ENCODE measurements at regions not wholly inside any gene's neighbourhood (a gene's known extent, or its start where the extent isn't known, plus 50 kb on each side); places are given as distances from the start of the nearest gene placed in this dataset.

GRCh38 chr6:134466771-134467525, 149.0 kb upstream of the SGK1 start:
- no peaks in the 10 kb centered on the region for H3K9me3 ChIP-seq (ENCODE audit: control insufficient read depth in 2 of 3, low read length in 3 of 3)
- no peak overlapping the region for H3K27ac ChIP-seq (ENCODE audit: low read depth, low read length)
- H3K4me1 ChIP-seq (ENCODE audit: control insufficient read depth in 2 of 2, insufficient read depth in 2 of 2, low read length in 2 of 2) = no peaks in the 10 kb centered on the region
- H3K36me3 ChIP-seq (ENCODE audit: control insufficient read depth in 2 of 3, insufficient read depth in 3 of 3, low read length in 3 of 3) = no peaks in the 10 kb centered on the region
- Mint-ChIP-seq H3K27ac (peak overlapping the region in 1 of 9 donors; percentile 36), H3K4me1 (peaks cover 0 to 4% (median 0%) of the 10 kb centered on the region in 7 donors), H3K27me3 (peaks cover 0 to 9% (median 0%) of the 10 kb centered on the region in 5 donors), H3K9me3 (no peaks in the 10 kb centered on the region), H3K36me3 (no peaks in the 10 kb centered on the region), H3K4me3 (no peak overlapping the region)
- no peak overlapping the region for H3K4me3 ChIP-seq (ENCODE audit: low read length)
- no peak for DNase-seq
- POLR2A ChIA-PET = no interaction called here
- H3K27me3 ChIP-seq (ENCODE audit: control insufficient read depth in 2 of 2, insufficient read depth in 2 of 2, low read length in 2 of 2) = no peaks in the 10 kb centered on the region
- ATAC-seq = no peak
- CTCF ChIA-PET = interaction anchor here (1.1 kb wide), 1 partner anchor 13 kb away, joined by 4 read pairs; no protein-coding TSS in a partner anchor
- intact Hi-C loops (cut with micrococcal nuclease) = no loop called here

- Mint-ChIP-seq H3K27ac (no peak overlapping the region), H3K4me3 (no peak overlapping the region), H3K36me3 (no peaks in the 10 kb centered on the region), H3K9me3 (peaks cover 0 to 2% (median 0%) of the 10 kb centered on the region in 11 donors), H3K4me1 (peaks cover 0 to 4% (median 0%) of the 10 kb centered on the region in 7 donors), H3K27me3 (peaks cover 0 to 2% (median 0%) of the 10 kb centered on the region in 5 donors)
- Histone ChIP-seq H3K27ac (ENCODE audit: low read depth, low read length) (no peak overlapping the region), H3K36me3 (ENCODE audit: control insufficient read depth in 2 of 3, insufficient read depth in 3 of 3, low read length in 3 of 3) (no peaks in the 10 kb centered on the region), H3K27me3 (ENCODE audit: control insufficient read depth in 2 of 2, insufficient read depth in 2 of 2, low read length in 2 of 2) (no peaks in the 10 kb centered on the region), H3K4me1 (ENCODE audit: control insufficient read depth in 2 of 2, insufficient read depth in 2 of 2, low read length in 2 of 2) (no peaks in the 10 kb centered on the region), H3K9me3 (ENCODE audit: control insufficient read depth in 2 of 3, low read length in 3 of 3) (no peaks in the 10 kb centered on the region), H3K4me3 (ENCODE audit: low read length) (no peak overlapping the region)
- ATAC-seq (no peak), DNase-seq (no peak)
- intact Hi-C loops (cut with micrococcal nuclease) = no loop called here
- ChIA-PET CTCF (no interaction called here), POLR2A (no interaction called here)
Observed at GRCh38 chr6:134464690-134465411, 146.9 kb upstream of the SGK1 start.

DNA sequence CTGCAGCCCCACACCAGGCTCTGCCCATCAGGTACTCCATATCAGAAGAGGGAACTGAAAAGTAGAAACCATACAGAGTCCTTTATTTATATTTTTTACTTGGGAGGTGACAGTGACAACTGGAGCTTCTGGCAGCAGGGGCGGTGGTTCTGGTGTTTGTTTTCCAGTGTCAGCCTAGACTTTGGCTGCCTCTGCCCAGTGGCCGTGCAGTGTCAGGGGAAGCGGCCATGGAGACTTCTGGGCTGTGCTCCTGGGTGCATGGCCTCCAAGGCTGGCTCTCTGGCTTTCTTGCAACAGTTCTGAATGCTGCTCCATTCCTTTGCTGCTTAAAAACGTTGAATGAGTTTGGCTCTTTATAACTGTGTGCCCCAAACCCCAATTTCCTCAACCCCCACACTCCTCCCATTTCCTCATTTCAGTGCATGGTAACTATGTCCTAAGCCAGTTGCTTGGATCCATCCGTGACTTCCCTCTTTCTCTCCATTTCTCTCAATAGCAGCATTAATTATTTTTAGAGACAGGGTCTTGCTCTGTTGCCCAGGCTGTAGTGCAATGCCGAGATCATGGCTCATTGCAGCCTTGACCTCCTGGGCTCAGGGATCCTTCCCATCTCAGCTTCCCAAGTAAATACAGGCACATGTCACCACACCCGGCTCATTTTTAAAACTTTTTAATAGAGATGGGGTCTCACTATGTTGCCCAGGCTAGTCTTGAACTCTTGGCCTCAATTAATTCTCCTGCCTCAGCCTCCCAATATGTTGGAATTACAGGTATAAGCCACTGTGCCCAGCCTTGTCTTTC, 141.1 kb upstream of the SGK1 start:
- no peaks in the 10 kb centered on the region for H3K4me1 ChIP-seq (ENCODE audit: control insufficient read depth in 2 of 2, insufficient read depth in 2 of 2, low read length in 2 of 2)
- H3K4me3 Mint-ChIP-seq = no peak overlapping the region
- H3K36me3 ChIP-seq (ENCODE audit: control insufficient read depth in 2 of 3, insufficient read depth in 3 of 3, low read length in 3 of 3) = no peaks in the 10 kb centered on the region
- POLR2A ChIA-PET = no interaction called here
- CTCF ChIA-PET = no interaction called here
- intact Hi-C loops (cut with micrococcal nuclease) = no loop called here
- no peak overlapping the region for H3K4me3 ChIP-seq (ENCODE audit: low read length)
- peaks cover 0 to 2% (median 0%) of the 10 kb centered on the region in 11 donors for H3K9me3 Mint-ChIP-seq
- H3K27ac Mint-ChIP-seq = no peak overlapping the region
- peaks cover 0 to 8% (median 0%) of the 10 kb centered on the region in 5 donors for H3K27me3 Mint-ChIP-seq
- DNase-seq (no peak), ATAC-seq (peak; percentile 59)
- H3K9me3 ChIP-seq (ENCODE audit: control insufficient read depth in 2 of 3, low read length in 3 of 3) = no peaks in the 10 kb centered on the region
- H3K36me3 Mint-ChIP-seq = no peaks in the 10 kb centered on the region
- no peak overlapping the region for H3K27ac ChIP-seq (ENCODE audit: low read depth, low read length)
- H3K4me1 Mint-ChIP-seq = peaks cover 0 to 8% (median 0%) of the 10 kb centered on the region in 7 donors
- no peaks in the 10 kb centered on the region for H3K27me3 ChIP-seq (ENCODE audit: control insufficient read depth in 2 of 2, insufficient read depth in 2 of 2, low read length in 2 of 2)

GRCh38 chr6:134457941-134458340, 140.0 kb upstream of the SGK1 start:
- intact Hi-C loops (cut with micrococcal nuclease) = no loop called here
- no peak overlapping the region for H3K4me3 Mint-ChIP-seq
- POLR2A ChIA-PET = no interaction called here
- DNase-seq (no peak), ATAC-seq (no peak)
- H3K9me3 Mint-ChIP-seq = peaks cover 0 to 2% (median 0%) of the 10 kb centered on the region in 11 donors
- no peak overlapping the region for H3K27ac ChIP-seq (ENCODE audit: low read depth, low read length)
- CTCF ChIA-PET = no interaction called here
- peaks cover 0 to 9% (median 0%) of the 10 kb centered on the region in 5 donors for H3K27me3 Mint-ChIP-seq
- no peaks in the 10 kb centered on the region for H3K36me3 Mint-ChIP-seq
- no peaks in the 10 kb centered on the region for H3K9me3 ChIP-seq (ENCODE audit: control insufficient read depth in 2 of 3, low read length in 3 of 3)
- no peak overlapping the region for H3K4me3 ChIP-seq (ENCODE audit: low read length)
- H3K36me3 ChIP-seq (ENCODE audit: control insufficient read depth in 2 of 3, insufficient read depth in 3 of 3, low read length in 3 of 3) = no peaks in the 10 kb centered on the region
- H3K27me3 ChIP-seq (ENCODE audit: control insufficient read depth in 2 of 2, insufficient read depth in 2 of 2, low read length in 2 of 2) = no peaks in the 10 kb centered on the region
- no peaks in the 10 kb centered on the region for H3K4me1 ChIP-seq (ENCODE audit: control insufficient read depth in 2 of 2, insufficient read depth in 2 of 2, low read length in 2 of 2)
- no peak overlapping the region for H3K27ac Mint-ChIP-seq
- peaks cover 0 to 8% (median 0%) of the 10 kb centered on the region in 7 donors for H3K4me1 Mint-ChIP-seq

DNA sequence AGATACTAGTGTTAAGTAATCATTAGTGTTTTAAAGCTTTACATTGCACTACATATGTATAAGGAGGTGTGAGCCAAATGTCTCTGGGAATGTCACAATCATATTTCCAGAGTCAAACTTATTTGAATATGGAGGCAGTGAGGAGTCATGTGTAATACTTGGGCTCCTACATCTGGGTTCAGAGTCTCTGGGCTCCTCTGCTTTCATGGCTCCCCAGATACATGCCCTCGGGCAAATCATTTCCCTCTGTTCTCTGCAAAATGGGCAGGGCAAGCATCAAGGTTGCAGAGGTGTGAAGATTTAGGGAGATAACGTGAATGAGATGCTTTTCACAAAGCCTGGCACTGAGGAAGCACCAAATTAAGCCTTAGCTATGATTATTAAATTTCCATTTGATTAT, 138.3 kb upstream of the SGK1 start:
- H3K4me1 Mint-ChIP-seq = peaks cover 0 to 17% (median 5%) of the 10 kb centered on the region in 7 donors
- intact Hi-C loops (cut with micrococcal nuclease) = no loop called here

GRCh38 chr6:134455319-134455718, 137.4 kb upstream of the SGK1 start:
- intact Hi-C loops (cut with micrococcal nuclease) = no loop called here
- ATAC-seq = no peak
- Histone ChIP-seq H3K4me3 (ENCODE audit: low read length) (no peak overlapping the region), H3K27ac (ENCODE audit: low read depth, low read length) (no peak overlapping the region), H3K27me3 (ENCODE audit: control insufficient read depth in 2 of 2, insufficient read depth in 2 of 2, low read length in 2 of 2) (no peaks in the 10 kb centered on the region), H3K9me3 (ENCODE audit: control insufficient read depth in 2 of 3, low read length in 3 of 3) (no peaks in the 10 kb centered on the region), H3K36me3 (ENCODE audit: control insufficient read depth in 2 of 3, insufficient read depth in 3 of 3, low read length in 3 of 3) (no peaks in the 10 kb centered on the region), H3K4me1 (ENCODE audit: control insufficient read depth in 2 of 2, insufficient read depth in 2 of 2, low read length in 2 of 2) (no peaks in the 10 kb centered on the region)
- Mint-ChIP-seq H3K27me3 (peaks cover 0 to 9% (median 0%) of the 10 kb centered on the region in 5 donors), H3K9me3 (peaks cover 0 to 3% (median 0%) of the 10 kb centered on the region in 11 donors), H3K27ac (no peak overlapping the region), H3K36me3 (no peaks in the 10 kb centered on the region), H3K4me1 (peaks cover 0 to 18% (median 6%) of the 10 kb centered on the region in 7 donors), H3K4me3 (no peak overlapping the region)
- POLR2A ChIA-PET = no interaction called here
- CTCF ChIA-PET = no interaction called here
- no peak for DNase-seq

More for the DNA sequence above, 138.3 kb upstream of the SGK1 start:
- peaks cover 0 to 3% (median 0%) of the 10 kb centered on the region in 11 donors for H3K9me3 Mint-ChIP-seq
- ChIA-PET POLR2A (no interaction called here), CTCF (no interaction called here)
- H3K36me3 Mint-ChIP-seq = no peaks in the 10 kb centered on the region
- no peak for ATAC-seq
- no peaks in the 10 kb centered on the region for H3K9me3 ChIP-seq (ENCODE audit: control insufficient read depth in 2 of 3, low read length in 3 of 3)
- no peak overlapping the region for H3K27ac Mint-ChIP-seq
- H3K27me3 Mint-ChIP-seq = peaks cover 0 to 9% (median 0%) of the 10 kb centered on the region in 5 donors
- H3K4me1 ChIP-seq (ENCODE audit: control insufficient read depth in 2 of 2, insufficient read depth in 2 of 2, low read length in 2 of 2) = no peaks in the 10 kb centered on the region
- H3K27me3 ChIP-seq (ENCODE audit: control insufficient read depth in 2 of 2, insufficient read depth in 2 of 2, low read length in 2 of 2) = no peaks in the 10 kb centered on the region
- no peaks in the 10 kb centered on the region for H3K36me3 ChIP-seq (ENCODE audit: control insufficient read depth in 2 of 3, insufficient read depth in 3 of 3, low read length in 3 of 3)
- H3K27ac ChIP-seq (ENCODE audit: low read depth, low read length) = no peak overlapping the region
- DNase-seq = no peak
- no peak overlapping the region for H3K4me3 ChIP-seq (ENCODE audit: low read length)
- no peak overlapping the region for H3K4me3 Mint-ChIP-seq
